ENCODE measurements at regions not wholly inside any gene's neighbourhood (a gene's known extent, or its start where the extent isn't known, plus 50 kb on each side); places are given as distances from the start of the nearest gene placed in this dataset.

DNA sequence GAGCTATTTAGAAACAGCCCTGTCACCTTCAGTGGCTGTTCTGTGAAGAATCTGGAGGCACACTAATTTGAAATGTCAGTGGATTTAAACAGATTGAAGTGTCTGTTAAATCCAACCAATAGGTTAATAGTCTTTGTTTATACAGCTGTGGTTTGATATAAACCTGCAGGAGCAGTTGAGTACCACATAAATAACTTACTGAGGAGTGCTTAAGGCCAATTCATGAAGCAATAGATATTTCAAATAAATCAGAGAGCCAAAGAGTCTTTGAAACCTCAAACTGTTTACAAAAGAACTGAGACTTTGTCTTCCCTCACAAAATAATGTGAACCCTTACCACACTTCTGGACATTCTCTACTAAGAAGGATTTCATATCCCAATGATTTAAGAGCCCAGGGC, 111.9 kb downstream of the FEM1C start:
- TF ChIP-seq YY1 (IDR thresholded peaks at IDR 0.05; ENCODE audit: low read depth) (no peak), TAF1 (IDR thresholded peaks at IDR 0.05; ENCODE audit: low read depth) (no peak), CEBPB (IDR thresholded peaks at IDR 0.05) (no peak), RAD21 (IDR thresholded peaks at IDR 0.05; ENCODE audit: low read depth) (no peak), CREB1 (IDR thresholded peaks at IDR 0.05; ENCODE audit: low read depth) (no peak), EGR1 (IDR thresholded peaks at IDR 0.05) (no peak), ZBTB7A (IDR thresholded peaks at IDR 0.05; ENCODE audit: low read depth) (no peak), TCF12 (IDR thresholded peaks at IDR 0.05; ENCODE audit: low read depth) (no peak)
- TF ChIP-seq, protein P1, sequence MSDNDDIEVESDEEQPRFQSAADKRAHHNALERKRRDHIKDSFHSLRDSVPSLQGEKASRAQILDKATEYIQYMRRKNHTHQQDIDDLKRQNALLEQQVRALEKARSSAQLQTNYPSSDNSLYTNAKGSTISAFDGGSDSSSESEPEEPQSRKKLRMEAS (IDR thresholded peaks at IDR 0.05) = no peak
- TF ChIP-seq, protein P2, sequence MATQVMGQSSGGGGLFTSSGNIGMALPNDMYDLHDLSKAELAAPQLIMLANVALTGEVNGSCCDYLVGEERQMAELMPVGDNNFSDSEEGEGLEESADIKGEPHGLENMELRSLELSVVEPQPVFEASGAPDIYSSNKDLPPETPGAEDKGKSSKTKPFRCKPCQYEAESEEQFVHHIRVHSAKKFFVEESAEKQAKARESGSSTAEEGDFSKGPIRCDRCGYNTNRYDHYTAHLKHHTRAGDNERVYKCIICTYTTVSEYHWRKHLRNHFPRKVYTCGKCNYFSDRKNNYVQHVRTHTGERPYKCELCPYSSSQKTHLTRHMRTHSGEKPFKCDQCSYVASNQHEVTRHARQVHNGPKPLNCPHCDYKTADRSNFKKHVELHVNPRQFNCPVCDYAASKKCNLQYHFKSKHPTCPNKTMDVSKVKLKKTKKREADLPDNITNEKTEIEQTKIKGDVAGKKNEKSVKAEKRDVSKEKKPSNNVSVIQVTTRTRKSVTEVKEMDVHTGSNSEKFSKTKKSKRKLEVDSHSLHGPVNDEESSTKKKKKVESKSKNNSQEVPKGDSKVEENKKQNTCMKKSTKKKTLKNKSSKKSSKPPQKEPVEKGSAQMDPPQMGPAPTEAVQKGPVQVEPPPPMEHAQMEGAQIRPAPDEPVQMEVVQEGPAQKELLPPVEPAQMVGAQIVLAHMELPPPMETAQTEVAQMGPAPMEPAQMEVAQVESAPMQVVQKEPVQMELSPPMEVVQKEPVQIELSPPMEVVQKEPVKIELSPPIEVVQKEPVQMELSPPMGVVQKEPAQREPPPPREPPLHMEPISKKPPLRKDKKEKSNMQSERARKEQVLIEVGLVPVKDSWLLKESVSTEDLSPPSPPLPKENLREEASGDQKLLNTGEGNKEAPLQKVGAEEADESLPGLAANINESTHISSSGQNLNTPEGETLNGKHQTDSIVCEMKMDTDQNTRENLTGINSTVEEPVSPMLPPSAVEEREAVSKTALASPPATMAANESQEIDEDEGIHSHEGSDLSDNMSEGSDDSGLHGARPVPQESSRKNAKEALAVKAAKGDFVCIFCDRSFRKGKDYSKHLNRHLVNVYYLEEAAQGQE (IDR thresholded peaks at IDR 0.05; ENCODE audit: low read depth) = no peak
- TF ChIP-seq, protein P3, sequence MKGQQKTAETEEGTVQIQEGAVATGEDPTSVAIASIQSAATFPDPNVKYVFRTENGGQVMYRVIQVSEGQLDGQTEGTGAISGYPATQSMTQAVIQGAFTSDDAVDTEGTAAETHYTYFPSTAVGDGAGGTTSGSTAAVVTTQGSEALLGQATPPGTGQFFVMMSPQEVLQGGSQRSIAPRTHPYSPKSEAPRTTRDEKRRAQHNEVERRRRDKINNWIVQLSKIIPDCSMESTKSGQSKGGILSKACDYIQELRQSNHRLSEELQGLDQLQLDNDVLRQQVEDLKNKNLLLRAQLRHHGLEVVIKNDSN (IDR thresholded peaks at IDR 0.05) = no peak

All from Ishikawa (cell line).